ENCODE measurements at regions not wholly inside any gene's neighbourhood (a gene's known extent, or its start where the extent isn't known, plus 50 kb on each side); places are given as distances from the start of the nearest gene placed in this dataset.

DNA sequence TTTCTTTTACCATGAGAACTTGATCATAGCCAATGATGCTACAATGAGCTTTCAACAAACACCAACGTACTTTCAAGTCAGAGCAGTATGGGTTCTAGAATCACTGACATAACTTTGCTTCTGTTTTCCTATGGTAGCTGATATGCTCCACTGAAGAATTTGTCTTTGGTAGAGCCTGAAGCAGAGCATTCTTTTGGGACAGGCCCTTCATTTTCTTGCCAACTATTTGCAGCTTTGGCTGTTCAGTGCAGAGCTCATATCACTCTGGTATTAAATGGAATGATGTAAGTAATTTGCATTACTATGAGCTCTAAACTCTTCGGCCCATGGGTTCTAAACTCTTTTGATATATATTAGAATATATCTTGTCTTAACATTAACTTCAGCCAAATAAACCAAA, 51.8 kb upstream of the APC start:
- TF ChIP-seq CTCF (IDR thresholded peaks at IDR 0.05) = no peak
- TF ChIP-seq ZFX (IDR thresholded peaks at IDR 0.05; ENCODE audit: borderline replicate concordance) = no peak
